ENCODE measurements at regions not wholly inside any gene's neighbourhood (a gene's known extent, or its start where the extent isn't known, plus 50 kb on each side); places are given as distances from the start of the nearest gene placed in this dataset.

DNA sequence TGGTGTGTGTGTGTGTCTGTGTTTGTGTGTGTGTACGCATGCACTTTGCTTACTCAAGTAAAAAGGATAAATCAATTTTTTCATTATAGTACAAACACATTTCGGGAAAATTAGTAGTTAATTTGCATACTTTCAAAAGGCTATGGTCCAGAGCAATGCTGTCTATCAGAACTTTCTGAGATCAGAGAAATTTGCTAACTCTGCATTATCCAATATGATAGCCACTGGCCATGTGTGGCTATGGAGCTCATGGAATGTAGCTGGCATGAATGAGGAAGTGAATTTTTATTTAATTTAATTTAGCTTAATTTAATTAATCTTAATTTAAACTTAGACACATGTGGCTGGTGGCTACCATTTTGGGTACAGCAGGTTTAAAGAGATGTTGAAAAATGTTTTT, 289.6 kb downstream of the MAT2B start:
- ChIA-PET CTCF (no interaction called here), POLR2A (no interaction called here)
- Mint-ChIP-seq H3K9me3 (no peaks in the 10 kb centered on the region), H3K27ac (no peak overlapping the region), H3K4me3 (no peak overlapping the region), H3K27me3 (ENCODE audit: low read depth) (no peaks in the 10 kb centered on the region), H3K4me1 (no peaks in the 10 kb centered on the region), H3K36me3 (no peaks in the 10 kb centered on the region)
- no peak for ATAC-seq
- DNase-seq (ENCODE audit: low spot score), result no peak
- no peak for TF ChIP-seq NFATC4 (CRISPR knock-in tag; IDR thresholded peaks at IDR 0.05)
- no peak for TF ChIP-seq TEAD1 (CRISPR knock-in tag; IDR thresholded peaks at IDR 0.05)
- TF ChIP-seq, protein P1, sequence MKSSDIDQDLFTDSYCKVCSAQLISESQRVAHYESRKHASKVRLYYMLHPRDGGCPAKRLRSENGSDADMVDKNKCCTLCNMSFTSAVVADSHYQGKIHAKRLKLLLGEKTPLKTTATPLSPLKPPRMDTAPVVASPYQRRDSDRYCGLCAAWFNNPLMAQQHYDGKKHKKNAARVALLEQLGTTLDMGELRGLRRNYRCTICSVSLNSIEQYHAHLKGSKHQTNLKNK (CRISPR knock-in tag; IDR thresholded peaks at IDR 0.05), result no peak
- no peak for TF ChIP-seq CREB1 (CRISPR knock-in tag; IDR thresholded peaks at IDR 0.05)
- TF ChIP-seq, protein P2, sequence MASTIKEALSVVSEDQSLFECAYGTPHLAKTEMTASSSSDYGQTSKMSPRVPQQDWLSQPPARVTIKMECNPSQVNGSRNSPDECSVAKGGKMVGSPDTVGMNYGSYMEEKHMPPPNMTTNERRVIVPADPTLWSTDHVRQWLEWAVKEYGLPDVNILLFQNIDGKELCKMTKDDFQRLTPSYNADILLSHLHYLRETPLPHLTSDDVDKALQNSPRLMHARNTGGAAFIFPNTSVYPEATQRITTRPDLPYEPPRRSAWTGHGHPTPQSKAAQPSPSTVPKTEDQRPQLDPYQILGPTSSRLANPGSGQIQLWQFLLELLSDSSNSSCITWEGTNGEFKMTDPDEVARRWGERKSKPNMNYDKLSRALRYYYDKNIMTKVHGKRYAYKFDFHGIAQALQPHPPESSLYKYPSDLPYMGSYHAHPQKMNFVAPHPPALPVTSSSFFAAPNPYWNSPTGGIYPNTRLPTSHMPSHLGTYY (CRISPR knock-in tag; IDR thresholded peaks at IDR 0.05), result no peak
- TF ChIP-seq OVOL2 (CRISPR knock-in tag; IDR thresholded peaks at IDR 0.05; ENCODE audit: borderline replicate concordance), result no peak
- TF ChIP-seq USF2 (CRISPR knock-in tag; IDR thresholded peaks at IDR 0.05), result no peak
- no peak for TF ChIP-seq ZNF138 (CRISPR knock-in tag; conservative IDR thresholded peaks at IDR 0.05)
- TF ChIP-seq FOXP1 (CRISPR knock-in tag; IDR thresholded peaks at IDR 0.05; ENCODE audit: borderline replicate concordance), result no peak
- TF ChIP-seq, protein P3, sequence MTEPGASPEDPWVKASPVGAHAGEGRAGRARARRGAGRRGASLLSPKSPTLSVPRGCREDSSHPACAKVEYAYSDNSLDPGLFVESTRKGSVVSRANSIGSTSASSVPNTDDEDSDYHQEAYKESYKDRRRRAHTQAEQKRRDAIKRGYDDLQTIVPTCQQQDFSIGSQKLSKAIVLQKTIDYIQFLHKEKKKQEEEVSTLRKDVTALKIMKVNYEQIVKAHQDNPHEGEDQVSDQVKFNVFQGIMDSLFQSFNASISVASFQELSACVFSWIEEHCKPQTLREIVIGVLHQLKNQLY (CRISPR knock-in tag; IDR thresholded peaks at IDR 0.05), result no peak
- TF ChIP-seq NFYB (CRISPR knock-in tag; conservative IDR thresholded peaks at IDR 0.05; ENCODE audit: low read depth), result no peak
- no peak for TF ChIP-seq ZNF281 (CRISPR knock-in tag; IDR thresholded peaks at IDR 0.05)
- no peak for TF ChIP-seq ZNF512 (CRISPR knock-in tag; IDR thresholded peaks at IDR 0.05; ENCODE audit: borderline replicate concordance)
- TF ChIP-seq, protein P4, sequence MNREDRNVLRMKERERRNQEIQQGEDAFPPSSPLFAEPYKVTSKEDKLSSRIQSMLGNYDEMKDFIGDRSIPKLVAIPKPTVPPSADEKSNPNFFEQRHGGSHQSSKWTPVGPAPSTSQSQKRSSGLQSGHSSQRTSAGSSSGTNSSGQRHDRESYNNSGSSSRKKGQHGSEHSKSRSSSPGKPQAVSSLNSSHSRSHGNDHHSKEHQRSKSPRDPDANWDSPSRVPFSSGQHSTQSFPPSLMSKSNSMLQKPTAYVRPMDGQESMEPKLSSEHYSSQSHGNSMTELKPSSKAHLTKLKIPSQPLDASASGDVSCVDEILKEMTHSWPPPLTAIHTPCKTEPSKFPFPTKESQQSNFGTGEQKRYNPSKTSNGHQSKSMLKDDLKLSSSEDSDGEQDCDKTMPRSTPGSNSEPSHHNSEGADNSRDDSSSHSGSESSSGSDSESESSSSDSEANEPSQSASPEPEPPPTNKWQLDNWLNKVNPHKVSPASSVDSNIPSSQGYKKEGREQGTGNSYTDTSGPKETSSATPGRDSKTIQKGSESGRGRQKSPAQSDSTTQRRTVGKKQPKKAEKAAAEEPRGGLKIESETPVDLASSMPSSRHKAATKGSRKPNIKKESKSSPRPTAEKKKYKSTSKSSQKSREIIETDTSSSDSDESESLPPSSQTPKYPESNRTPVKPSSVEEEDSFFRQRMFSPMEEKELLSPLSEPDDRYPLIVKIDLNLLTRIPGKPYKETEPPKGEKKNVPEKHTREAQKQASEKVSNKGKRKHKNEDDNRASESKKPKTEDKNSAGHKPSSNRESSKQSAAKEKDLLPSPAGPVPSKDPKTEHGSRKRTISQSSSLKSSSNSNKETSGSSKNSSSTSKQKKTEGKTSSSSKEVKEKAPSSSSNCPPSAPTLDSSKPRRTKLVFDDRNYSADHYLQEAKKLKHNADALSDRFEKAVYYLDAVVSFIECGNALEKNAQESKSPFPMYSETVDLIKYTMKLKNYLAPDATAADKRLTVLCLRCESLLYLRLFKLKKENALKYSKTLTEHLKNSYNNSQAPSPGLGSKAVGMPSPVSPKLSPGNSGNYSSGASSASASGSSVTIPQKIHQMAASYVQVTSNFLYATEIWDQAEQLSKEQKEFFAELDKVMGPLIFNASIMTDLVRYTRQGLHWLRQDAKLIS (CRISPR knock-in tag; IDR thresholded peaks at IDR 0.05; ENCODE audit: borderline replicate concordance), result no peak
- no peak for TF ChIP-seq GTF2I (CRISPR knock-in tag; conservative IDR thresholded peaks at IDR 0.05)
